ENCODE measurements at regions not wholly inside any gene's neighbourhood (a gene's known extent, or its start where the extent isn't known, plus 50 kb on each side); places are given as distances from the start of the nearest gene placed in this dataset.

GRCh38 chr4:140251571-140251970, 97.6 kb upstream of the MAML3 start:
- no peaks in the 10 kb centered on the region for H3K27me3 ChIP-seq
- peaks cover 28% of the 10 kb centered on the region for H3K4me1 ChIP-seq
- H3K4me3 ChIP-seq: no peak overlapping the region
- no peak overlapping the region for H3K9ac ChIP-seq
- no peaks in the 10 kb centered on the region for H4K20me1 ChIP-seq
- H3K27ac ChIP-seq: no peak overlapping the region
- H3K36me3 ChIP-seq: no peaks in the 10 kb centered on the region
- no peak for TF ChIP-seq Cebpa-rat (IDR thresholded peaks at IDR 0.05)
- peak overlapping the region; percentile 89 for H3K4me2 ChIP-seq
- no peaks in the 10 kb centered on the region for H3K9me3 ChIP-seq

- H3K4me3 ChIP-seq: no peak overlapping the region
- H3K4me1 ChIP-seq: peaks cover 28% of the 10 kb centered on the region
- H4K20me1 ChIP-seq: no peaks in the 10 kb centered on the region
- no peak overlapping the region for H3K4me2 ChIP-seq
- TF ChIP-seq Cebpa-rat (IDR thresholded peaks at IDR 0.05): no peak
- no peaks in the 10 kb centered on the region for H3K9me3 ChIP-seq
- no peak overlapping the region for H3K9ac ChIP-seq
- H3K36me3 ChIP-seq: no peaks in the 10 kb centered on the region
- H3K27me3 ChIP-seq: no peaks in the 10 kb centered on the region
- H3K27ac ChIP-seq: no peak overlapping the region
These were observed 97.1 kb upstream of the MAML3 start for GRCh38 chr4:140250989-140251552.

GRCh38 chr4:140249351-140249750, 95.4 kb upstream of the MAML3 start:
- Histone ChIP-seq H4K20me1 (no peaks in the 10 kb centered on the region), H3K4me2 (peak overlapping the region; percentile 33), H3K9ac (no peak overlapping the region), H3K9me3 (no peaks in the 10 kb centered on the region), H3K4me1 (peaks cover 29% of the 10 kb centered on the region), H3K27ac (no peak overlapping the region), H3K4me3 (no peak overlapping the region), H3K36me3 (no peaks in the 10 kb centered on the region), H3K27me3 (no peaks in the 10 kb centered on the region)
- no peak for TF ChIP-seq Cebpa-rat (IDR thresholded peaks at IDR 0.05)

- Histone ChIP-seq H3K4me1 (peaks cover 47% of the 10 kb centered on the region), H3K9ac (no peak overlapping the region), H4K20me1 (no peaks in the 10 kb centered on the region), H3K9me3 (no peaks in the 10 kb centered on the region), H3K27ac (no peak overlapping the region), H3K27me3 (no peaks in the 10 kb centered on the region), H3K36me3 (no peaks in the 10 kb centered on the region), H3K4me3 (no peak overlapping the region), H3K4me2 (peak overlapping the region; percentile 5)
- no peak for TF ChIP-seq Cebpa-rat (IDR thresholded peaks at IDR 0.05)
These were observed 93.3 kb upstream of the MAML3 start for GRCh38 chr4:140247237-140247636.

- H3K9ac ChIP-seq: no peak overlapping the region
- peaks cover 44% of the 10 kb centered on the region for H3K4me1 ChIP-seq
- no peaks in the 10 kb centered on the region for H4K20me1 ChIP-seq
- no peaks in the 10 kb centered on the region for H3K9me3 ChIP-seq
- H3K4me3 ChIP-seq: no peak overlapping the region
- TF ChIP-seq Cebpa-rat (IDR thresholded peaks at IDR 0.05): no peak
- H3K36me3 ChIP-seq: no peaks in the 10 kb centered on the region
- no peak overlapping the region for H3K27ac ChIP-seq
- H3K4me2 ChIP-seq: no peak overlapping the region
- H3K27me3 ChIP-seq: no peaks in the 10 kb centered on the region
These were observed 92.2 kb upstream of the MAML3 start for GRCh38 chr4:140246216-140246615.

GRCh38 chr4:140244328-140244727, 90.3 kb upstream of the MAML3 start:
- Histone ChIP-seq H3K27ac (peak overlapping the region; percentile 77; the same call in 1 of the 2 replicates), H3K9me3 (no peaks in the 10 kb centered on the region), H3K4me3 (no peak overlapping the region), H3K4me1 (peaks cover 60% of the 10 kb centered on the region), H3K36me3 (no peaks in the 10 kb centered on the region), H3K9ac (no peak overlapping the region), H3K27me3 (no peaks in the 10 kb centered on the region), H3K4me2 (peak overlapping the region; percentile 88), H4K20me1 (no peaks in the 10 kb centered on the region)
- TF ChIP-seq Cebpa-rat (IDR thresholded peaks at IDR 0.05): no peak

GRCh38 chr4:140243278-140243753, 89.3 kb upstream of the MAML3 start:
- no peak for TF ChIP-seq Cebpa-rat (IDR thresholded peaks at IDR 0.05)
- peaks cover 61% of the 10 kb centered on the region for H3K4me1 ChIP-seq
- H3K4me3 ChIP-seq: peak overlapping the region; percentile 48
- no peaks in the 10 kb centered on the region for H3K36me3 ChIP-seq
- peak overlapping the region; percentile 66 for H3K9ac ChIP-seq
- H4K20me1 ChIP-seq: no peaks in the 10 kb centered on the region
- no peaks in the 10 kb centered on the region for H3K9me3 ChIP-seq
- peak overlapping the region; percentile 88 for H3K4me2 ChIP-seq
- H3K27me3 ChIP-seq: no peaks in the 10 kb centered on the region
- H3K27ac ChIP-seq: peak overlapping the region; percentile 77

- Histone ChIP-seq H3K9me3 (no peaks in the 10 kb centered on the region), H3K4me1 (peaks cover 68% of the 10 kb centered on the region), H3K4me3 (peak overlapping the region; percentile 48), H3K4me2 (peak overlapping the region; percentile 88), H3K27ac (peak overlapping the region; percentile 77), H3K9ac (peak overlapping the region; percentile 66), H3K36me3 (no peaks in the 10 kb centered on the region), H3K27me3 (no peaks in the 10 kb centered on the region), H4K20me1 (no peaks in the 10 kb centered on the region)
- TF ChIP-seq Cebpa-rat (IDR thresholded peaks at IDR 0.05): no peak
These were observed 88.6 kb upstream of the MAML3 start for GRCh38 chr4:140242357-140243277.

GRCh38 chr4:140240237-140240636, 86.3 kb upstream of the MAML3 start:
- H3K4me2 ChIP-seq: peak overlapping the region; percentile 89
- no peak for TF ChIP-seq Cebpa-rat (IDR thresholded peaks at IDR 0.05)
- no peak overlapping the region for H3K9ac ChIP-seq
- H3K36me3 ChIP-seq: no peaks in the 10 kb centered on the region
- H4K20me1 ChIP-seq: no peaks in the 10 kb centered on the region
- H3K9me3 ChIP-seq: no peaks in the 10 kb centered on the region
- H3K27ac ChIP-seq: no peak overlapping the region
- peaks cover 87% of the 10 kb centered on the region for H3K4me1 ChIP-seq
- H3K4me3 ChIP-seq: no peak overlapping the region
- H3K27me3 ChIP-seq: no peaks in the 10 kb centered on the region

- Histone ChIP-seq H3K36me3 (no peaks in the 10 kb centered on the region), H3K27me3 (no peaks in the 10 kb centered on the region), H4K20me1 (no peaks in the 10 kb centered on the region), H3K4me1 (peaks cover 95% of the 10 kb centered on the region), H3K9me3 (no peaks in the 10 kb centered on the region), H3K9ac (no peak overlapping the region), H3K27ac (no peak overlapping the region; the same call in 1 of the 2 replicates), H3K4me2 (peak overlapping the region; percentile 89), H3K4me3 (no peak overlapping the region)
- no peak for TF ChIP-seq Cebpa-rat (IDR thresholded peaks at IDR 0.05)
These were observed 85.3 kb upstream of the MAML3 start for GRCh38 chr4:140239311-140239710.
